ENCODE measurements at regions not wholly inside any gene's neighbourhood (a gene's known extent, or its start where the extent isn't known, plus 50 kb on each side); places are given as distances from the start of the nearest gene placed in this dataset.

DNA sequence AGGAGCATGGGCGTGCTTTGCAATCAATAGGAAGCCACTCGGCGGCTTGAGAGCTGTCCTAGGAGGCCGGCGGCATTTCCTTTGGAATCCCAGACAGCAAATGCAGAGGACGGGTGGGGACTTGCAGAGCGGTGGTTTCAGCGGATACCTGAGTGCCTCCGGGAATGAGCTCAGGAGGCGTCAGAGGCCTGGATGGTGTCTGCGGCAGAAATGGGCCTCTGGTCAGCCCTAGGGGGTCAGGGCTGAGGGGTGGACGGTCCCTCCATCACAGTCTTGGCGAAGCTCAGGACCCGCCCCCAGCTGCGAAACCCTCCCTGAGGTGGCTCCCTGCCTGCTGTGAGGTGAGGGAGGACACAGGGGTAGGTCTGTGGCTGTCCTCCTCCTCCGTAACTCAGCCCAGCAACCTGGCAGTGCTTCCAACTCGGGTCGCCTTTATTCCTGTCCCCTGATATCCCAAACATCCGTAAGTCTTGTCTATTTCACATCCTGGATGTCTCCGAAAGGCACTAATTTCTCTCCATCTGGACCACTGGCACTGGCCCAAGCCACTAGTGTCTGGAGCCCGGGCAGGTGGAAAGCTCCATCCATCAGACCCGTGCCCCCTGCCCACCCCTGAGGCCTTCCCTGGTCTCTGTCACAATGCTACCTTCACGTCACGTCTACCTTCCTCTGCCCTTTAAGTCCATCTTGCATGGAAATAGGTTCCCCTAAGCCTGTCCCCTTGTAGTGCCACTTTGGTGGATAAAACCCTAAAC is 686.6 kb downstream of the BRD1 start:
- DNase-seq: no peak

DNA sequence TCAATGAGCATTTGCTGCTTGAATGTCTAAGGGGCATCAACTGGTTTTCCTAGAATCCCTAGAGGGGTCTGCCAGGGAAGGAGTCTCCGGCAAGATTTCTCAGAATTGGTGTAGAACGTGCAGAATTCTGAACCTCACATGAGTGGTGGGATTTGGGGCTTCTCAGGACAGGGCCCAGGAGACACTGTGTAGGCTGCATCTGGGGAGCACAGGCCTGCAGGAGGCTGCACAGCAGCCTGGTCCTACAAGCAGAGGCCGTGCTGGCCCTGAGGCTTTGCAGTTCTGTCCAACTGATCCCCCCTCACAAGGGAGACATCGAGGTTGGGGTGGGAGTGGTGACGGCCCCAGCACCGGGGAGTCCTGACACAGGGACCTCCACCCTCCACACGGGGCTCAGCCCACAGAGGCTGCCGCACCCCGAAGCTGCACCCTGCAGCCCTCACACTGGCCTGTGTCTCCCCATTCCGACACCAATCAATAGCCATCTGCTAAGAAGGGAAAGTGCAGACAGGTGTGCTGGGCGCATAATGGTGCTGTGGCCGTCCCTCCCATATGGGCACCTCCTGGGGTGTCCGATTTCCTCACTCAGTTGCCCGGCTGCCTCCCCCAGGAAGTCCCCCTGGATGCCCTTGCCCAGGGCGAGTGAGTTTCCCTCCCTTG is 688.1 kb downstream of the BRD1 start:
- DNase-seq: no peak

DNA sequence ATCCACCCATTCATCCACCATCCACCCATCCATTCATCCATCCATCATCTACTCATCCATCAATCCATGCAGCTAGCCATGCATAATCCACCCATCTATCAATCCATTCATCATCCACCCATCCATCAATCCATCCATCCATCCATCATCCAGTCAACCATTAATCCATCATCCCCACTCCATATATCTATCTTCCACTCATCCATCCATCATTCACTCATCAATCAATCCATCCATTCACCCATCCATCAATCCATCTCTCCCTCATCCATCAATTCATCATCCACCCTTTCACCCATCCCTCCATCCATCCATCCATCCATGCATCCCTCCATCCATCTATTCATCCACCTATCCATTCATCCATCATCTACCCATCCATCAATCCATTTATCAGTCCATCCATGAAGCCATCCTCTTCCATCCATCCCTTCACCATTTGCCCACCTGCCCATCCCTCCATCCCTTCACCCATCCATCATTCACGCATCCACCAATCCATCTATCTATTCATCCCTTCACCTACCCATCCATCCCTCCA is 689.4 kb downstream of the BRD1 start:
- DNase-seq: no peak

DNA sequence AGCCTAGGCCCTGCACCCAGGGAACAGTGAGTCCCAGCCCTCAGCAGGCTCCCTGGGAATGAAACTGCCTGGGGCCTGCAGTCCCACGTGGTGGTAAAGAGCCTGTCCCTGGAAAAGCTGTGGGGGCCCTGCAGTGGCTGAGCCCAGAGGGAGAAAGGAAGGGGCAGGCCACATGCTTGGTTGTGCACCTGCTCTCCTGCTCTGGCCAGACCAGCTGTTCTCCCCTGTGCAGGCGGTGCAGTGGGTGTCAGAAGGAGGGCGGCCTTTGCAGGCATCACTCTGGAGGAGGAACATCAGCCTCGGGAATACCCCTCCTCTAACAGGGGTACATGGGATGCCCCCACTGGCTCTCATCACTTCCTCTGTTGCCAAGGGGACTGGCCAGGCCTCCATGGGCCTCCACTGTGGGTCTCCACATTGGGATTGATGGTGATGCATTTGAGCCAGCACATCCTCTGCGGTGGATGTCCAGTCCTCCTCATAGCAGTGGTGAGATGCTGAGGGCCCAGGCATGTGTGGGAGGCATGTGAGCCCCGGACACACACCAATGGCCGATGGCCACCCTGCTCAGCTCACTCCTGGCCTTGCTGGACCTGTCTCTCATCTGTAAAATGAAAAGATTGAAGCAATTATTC is 690.4 kb downstream of the BRD1 start:
- no peak for DNase-seq

DNA sequence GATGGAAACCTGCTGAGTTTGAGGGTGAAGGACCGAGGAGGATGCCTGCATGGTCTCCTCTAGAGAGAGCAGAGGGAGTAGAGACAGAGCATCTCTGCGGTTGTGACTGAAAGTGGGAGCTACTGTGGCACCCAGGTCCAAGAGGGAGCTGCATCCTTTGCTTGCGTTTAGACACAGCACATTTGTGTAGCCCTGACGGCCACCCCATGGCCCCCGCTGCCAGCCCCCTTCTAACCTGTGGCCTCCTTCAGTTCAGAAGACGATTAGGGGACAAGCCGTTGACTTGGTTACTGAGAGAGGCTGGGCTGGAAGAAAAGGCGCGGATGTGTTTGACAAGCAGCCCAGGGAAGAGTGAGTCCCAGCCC is 690.9 kb downstream of the BRD1 start:
- DNase-seq: no peak

DNA sequence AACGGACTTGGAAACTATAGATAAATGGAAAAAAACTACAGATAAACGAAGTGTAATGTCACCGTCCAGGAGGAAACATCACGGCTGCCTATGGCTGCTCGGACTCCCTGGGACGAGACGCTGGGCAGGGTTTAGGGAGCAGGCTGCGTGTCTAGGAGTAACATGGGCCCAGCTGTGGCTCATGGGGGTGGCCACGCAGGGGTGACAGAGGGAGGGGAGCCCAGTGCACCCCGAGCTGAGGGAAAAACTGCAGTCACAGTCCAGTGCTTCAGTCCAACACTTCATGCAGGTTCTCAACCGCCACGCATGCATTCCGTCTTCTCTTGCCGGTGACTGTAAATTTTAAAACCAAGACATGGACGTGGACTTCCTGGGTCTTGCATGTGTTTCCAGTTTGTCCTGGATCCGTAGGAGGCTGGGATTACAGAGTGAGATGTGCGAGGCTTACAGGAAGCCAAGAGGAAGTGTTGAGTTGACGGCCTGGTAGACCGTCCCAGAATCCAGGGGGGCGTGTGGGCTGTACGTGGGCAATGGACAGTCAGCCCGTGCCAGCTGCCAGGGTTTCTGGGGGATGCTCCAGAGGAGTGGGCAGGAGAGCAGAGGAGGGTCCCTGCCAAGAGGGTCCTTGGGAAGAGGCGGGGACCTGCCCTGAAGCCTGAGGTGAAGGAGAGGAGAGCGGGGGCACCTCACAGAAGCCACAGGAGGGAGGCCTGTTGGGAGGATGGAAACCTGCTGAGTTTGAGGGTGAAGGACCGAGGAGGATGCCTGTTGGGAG is 691.4 kb downstream of the BRD1 start:
- no peak for DNase-seq

DNA sequence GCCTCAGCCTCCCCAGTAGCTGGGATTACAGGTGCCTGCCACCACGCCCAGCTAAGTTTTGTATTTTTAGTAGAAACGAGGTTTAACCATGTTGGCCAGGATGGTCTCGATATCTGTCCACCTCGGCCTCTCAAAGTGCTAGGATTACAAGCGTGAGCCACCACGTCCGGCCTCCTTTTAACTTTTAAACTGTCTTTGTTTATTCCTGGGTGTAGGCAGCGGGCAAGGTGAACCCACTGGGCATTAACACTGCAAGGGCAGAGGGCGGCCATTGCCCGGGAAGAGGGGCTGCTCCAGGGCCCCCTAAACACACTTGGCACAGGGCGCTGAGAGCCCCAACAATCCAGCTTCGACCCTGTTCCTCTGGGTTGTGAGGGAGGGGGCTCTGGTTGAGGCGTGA is 693.6 kb downstream of the BRD1 start:
- no peak for DNase-seq

DNA sequence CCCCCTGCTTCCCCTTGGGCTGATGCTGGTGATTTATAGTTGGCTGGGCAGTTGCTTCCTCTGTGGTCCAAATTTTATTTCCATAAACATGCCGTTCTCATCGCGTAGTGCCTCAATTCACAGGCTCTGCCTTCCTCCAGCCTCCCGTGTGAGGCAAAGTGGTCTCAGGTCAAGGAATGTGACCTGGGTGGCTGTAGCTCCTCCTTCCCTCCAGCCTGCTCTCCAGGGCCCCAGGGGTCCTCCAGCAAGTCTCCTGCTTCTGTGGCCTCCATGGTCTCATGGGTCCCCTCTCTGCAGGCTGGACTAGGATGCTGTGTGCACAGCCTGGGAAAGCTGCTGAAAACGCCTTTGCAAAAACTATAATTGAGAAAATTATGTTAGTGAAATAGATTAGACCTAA is 694.1 kb downstream of the BRD1 start:
- no peak for DNase-seq

DNA sequence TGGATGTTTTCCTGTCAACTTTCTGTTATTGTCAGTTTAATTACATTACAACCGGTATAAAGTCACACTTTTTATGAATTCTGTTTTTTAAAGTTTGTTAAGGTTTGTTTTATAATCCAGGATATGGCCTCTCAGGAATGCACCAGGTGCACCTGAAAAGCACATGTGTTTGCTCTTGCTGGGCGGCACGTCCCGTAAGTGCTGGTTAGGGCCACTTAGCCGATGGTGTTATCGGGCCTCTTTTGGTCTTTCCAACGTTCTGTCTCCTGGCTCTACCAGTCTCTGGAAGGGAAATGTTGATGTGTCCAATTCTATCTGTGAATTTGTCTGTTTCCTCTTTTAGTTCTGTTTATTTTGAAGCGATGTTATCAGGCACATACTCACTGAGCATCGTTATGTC is 695.7 kb downstream of the BRD1 start:
- DNase-seq: no peak

DNA sequence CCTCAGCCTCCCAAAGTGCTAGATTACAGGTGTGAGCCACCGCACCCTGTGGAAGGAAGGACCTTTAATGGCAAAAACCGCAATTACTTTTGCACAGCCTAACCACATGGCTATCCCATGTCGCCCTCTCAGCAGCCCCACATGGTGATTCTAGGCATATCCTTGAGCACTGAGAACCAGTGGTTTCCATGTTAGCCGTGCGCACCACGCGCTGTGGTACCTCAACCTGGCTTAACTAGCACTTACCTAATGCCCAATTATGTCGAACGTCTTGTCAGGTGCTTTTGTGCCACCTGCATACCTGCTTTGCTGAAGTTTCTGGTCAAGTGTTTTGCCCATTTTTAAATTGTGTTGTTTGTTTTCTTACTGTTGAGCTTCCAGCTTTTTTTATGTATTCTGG is 697.9 kb downstream of the BRD1 start:
- no peak for DNase-seq

DNA sequence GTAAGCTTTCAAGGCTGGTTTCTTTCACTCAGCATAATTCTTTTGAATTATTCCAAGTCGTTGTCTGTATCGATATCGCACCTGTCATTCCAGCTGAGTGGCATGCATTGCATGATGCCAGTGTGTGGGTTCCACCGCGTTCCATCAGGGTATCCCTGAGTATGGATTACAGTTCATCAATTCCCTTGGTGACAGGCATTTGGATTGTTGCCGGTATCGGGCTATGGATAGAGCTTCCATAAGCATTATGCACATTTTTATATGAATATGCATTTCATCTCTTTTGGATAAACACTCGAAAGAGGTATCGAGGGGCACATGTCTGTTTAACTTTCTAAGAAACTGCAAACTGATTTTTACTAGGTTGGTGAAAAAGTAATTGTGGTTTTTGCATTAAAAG is 698.8 kb downstream of the BRD1 start:
- no peak for DNase-seq

DNA sequence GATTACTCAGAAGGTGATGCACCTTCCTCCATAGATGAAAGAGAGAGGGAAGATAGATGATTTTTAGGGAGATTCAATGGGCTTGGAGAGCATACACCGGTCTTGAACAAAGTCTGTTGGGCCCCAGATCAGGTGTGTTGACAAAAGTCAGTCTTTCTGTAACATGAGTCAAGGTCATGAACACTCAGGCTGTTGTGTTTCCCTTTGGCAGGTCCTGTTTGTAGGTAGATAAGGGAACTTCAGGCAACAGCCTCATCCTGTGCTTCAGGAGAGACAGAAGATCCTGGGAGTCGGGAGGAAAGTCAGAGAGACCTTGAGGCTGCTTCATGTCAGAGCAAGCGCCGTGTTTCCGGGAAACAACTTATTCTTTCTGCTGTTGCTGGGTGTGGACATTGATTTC is 703.1 kb downstream of the BRD1 start:
- no peak for DNase-seq

DNA sequence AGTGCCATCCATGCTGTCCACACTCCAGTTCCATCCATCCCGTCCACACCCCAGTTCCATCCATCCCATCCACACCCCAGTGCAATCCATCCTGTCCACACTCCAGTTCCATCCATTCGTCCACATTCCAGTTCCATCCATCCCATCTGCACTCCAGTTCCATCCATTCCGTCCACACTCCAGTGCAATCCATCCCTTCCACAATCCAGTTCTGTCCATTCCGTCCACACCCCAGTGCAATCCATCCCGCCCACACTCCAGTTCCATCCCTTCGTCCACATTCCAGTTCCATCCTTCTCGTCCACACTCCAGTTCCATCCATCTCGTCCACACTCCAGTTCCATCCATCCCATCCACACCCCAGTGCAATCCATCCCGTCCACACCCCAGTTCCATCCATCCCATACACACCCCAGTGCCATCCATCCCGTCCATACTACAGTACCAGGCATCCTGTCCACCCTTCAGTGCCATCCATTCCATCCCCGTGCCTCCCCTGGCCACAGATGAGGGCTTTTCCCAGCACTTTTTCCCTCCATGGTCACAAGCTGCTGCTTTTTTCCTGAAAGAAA is 704.0 kb downstream of the BRD1 start:
- no peak for DNase-seq

DNA sequence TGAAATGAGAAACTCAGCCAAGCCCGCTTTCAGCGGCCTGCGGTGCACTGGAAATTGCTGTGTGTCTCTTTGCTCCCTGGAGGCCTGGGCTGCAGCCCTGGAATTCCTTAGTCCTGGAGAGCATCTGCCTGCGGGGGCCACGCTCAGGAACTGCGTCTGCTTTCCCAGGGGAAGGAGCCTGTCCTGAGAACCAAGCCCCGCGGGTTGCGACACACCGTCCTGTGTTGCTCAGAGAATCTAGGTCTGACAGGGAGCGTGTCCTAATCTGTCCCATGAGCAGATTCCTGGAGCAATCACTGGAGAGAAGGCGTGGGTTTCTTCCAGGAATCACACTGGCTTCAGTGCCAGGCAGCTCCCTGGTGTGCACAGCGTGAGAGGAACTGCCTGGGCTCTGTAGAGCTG is 708.1 kb downstream of the BRD1 start:
- no peak for DNase-seq

DNA sequence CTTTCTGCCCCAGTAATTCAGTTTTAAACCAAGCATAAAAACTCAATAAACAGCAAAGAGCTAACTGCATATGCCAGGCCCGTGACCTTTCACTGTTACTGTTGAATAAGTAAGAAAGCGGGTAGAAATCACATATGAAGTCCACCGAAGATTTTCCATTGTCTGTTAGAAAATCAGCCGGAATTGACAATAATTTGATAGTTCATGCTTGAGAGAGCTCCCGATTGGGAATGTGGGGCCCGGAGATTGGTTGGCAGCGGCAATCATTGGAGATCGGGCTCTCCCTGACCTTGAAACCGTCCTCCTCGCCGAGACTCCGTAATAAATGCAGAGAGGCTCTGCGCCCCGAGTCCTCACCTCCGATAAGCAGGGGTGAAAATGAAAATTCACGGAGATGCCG is 709.6 kb downstream of the BRD1 start:
- DNase-seq: no peak

DNA sequence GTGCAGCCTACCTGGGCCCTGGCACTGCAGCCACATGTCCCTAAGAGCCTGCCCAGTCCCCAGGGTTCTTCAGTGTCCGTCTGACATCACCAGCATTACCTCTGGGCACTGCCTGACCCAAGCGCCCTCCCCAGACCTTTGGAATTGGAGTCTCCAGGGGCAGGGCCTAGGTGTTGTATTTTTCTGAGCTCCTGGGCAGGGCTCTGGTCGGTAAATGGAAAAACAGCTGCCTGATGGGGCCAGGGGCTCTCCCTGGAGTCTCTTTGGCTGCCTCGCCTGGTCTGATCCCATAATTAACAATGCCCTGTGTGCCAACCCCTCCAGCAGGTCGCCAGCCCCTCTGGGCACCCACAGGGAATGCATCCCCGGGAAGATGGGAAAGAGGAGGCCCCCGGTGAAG is 710.2 kb downstream of the BRD1 start:
- DNase-seq: no peak

DNA sequence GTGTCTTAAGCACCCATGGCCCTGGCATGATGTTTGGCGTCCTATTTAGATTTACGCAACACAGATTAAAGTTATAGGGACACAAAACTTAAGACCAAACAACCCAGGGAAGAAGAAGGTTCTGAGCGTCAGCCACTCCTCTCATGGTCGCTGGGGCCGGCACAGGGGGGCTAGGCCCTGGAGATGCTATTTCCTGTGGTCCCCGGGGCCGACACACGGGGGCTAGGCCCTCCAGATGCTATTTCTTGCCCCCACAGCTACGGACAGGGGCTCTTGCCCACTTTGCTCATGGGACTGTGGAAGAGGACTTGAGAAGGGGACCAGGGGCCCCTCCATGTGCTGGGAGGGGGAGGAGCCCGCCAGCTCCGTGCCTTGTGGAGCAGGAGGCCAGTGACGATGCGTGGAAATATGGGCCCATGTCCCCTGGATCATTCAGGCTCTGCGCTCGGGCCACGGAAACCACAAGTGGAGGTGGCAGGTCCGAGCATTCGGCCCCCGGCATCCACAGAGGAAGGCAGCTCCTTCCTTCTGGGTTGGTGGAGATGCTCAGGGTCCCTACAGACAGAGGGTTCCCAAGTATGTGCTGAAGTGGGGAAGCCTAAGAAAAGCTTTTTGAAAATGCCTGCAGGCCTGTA is 711.1 kb downstream of the BRD1 start:
- DNase-seq: no peak

DNA sequence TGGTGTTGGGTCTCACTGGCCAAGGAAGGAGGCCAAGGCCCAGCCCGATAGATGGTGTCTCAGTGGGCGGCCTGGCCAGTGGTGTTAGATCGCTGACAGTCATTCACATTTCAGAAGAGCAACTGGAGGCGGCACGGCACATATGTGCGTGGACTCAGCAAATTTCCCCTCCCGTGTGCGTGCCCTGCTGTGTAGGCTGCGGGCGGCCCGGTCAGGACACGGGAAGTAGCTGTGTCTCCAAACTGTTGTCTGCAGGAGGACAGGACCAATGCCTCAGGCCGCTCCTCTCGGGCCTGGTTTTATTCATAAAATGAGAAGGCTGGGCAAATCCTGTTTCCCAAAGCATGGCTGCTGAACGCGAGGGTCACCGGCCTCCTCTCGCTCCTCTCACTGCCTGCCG is 711.7 kb downstream of the BRD1 start:
- no peak for DNase-seq

DNA sequence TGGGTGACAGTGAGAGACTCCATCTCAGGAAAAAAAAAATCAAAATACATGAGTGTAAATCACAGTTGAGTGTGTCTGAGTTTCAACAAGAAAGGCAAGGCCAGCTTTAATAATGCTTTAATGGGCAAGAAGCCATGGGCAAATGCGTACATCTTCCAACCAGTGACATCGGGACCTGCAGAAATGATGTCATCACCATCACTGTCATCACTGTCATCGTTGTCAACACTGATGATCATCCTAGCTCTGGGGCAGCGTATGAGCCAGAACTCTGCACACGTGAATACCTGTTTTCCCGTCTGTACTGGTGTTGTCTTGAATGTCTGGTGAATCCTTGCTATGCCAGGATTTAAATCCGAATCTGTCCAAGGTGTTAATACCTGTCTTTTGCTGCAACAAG is 712.5 kb downstream of the BRD1 start:
- DNase-seq: no peak

DNA sequence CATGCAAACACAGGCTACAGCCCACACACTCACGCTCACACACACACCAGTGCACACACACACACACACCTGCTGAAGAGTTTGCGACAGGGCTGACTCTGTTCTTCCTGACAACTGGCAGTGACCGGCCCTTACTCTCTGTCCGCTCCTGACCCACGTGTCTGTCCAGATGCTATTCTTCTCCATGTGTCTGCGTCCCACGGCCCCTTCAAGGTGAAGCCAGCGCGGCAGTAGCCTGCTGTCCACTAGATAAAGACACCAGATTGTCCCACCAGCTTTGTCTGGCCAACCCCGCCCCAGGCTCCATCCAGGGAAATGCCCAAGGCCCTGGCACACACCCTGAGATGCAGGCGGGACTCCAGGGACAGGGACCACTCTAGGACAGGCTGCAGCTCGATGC is 713.9 kb downstream of the BRD1 start:
- no peak for DNase-seq

DNA sequence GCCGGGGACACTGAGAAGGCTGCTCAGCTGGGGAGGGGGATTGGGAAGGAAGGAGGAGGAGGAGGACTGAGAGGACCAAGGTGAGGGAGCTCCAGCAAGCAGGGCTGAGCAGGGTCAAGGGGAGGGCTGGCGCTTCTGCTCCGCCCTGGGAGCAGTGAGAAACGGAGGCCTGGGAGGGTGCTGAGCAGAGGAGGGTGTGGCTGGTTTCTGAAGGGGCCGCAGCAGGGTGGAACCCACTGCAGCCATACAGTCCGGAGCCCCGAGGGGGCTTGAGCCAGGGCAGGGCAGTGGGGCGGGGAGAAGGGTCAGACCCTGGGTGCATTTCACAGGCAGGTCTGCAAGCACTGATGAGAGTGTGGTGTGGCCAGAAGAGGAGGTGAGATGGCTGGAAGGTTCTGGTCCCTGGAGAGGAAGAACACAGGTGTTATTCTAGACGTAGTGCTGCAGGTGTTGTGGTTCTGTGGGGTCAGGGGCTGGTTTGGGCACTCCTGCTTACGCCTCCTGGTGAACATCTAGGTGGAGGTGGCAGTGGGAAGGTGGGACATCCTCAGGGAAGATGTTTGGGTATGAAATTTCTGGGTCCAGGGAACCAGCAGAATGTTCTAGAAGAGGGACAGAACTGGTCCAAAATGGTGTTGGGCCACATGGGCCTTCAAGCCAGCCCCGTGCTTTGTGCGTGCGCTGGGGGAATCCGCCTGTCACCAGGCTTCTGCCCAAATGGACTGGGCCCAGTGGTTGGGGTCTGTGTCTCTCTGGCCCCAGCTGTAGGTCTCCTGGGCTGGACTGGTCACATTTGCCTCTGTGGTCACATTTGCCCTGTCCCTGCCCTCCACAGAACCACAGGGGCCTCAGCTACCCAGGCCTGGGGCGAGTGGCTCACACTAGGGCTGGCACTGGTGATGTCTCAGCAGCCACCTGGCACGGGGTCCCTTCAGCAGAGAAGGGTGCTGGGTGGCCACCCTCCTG is 714.7 kb downstream of the BRD1 start:
- DNase-seq: no peak

All from EL (cell line).